GM12878 (cell line): ENCODE measurements at regions not wholly inside any gene's neighbourhood (a gene's known extent, or its start where the extent isn't known, plus 50 kb on each side); places are given as distances from the start of the nearest gene placed in this dataset.

ENCODE experiments used
- ATAC-seq: fragments of 200-7000 bp; cut with Tn5 transposase; 3 replicates; pipeline ENCODE4 v1.9.1; 2020; ENCODE audit warnings: mild to moderate bottlenecking, moderate library complexity
- BruUV-seq: library from RNA; stranded (reverse); fragments of 400-500 nt; replicated peaks from 2 replicates; lab custom pipeline; 2021; lab: Mats Ljungman, UMichigan
- CTCF ChIA-PET: fragments of 300-600 bp; sonication (Branson Sonifier 250); formaldehyde crosslinking; extraction: SDS; loops from one replicate; lab custom pipeline; 2021; ENCODE audit warnings: inconsistent platforms; lab: Yijun Ruan, JAX
- POLR2A ChIA-PET: fragments of 350-600 bp; formaldehyde crosslinking; extraction: SDS; loops from one replicate; lab custom pipeline; 2021; ENCODE audit warnings: inconsistent platforms; lab: Charles Lee
- RAD21 ChIA-PET: fragments of 300-600 bp; sonication (Branson Sonifier 250); formaldehyde crosslinking; loops from one replicate; lab custom pipeline; 2023; ENCODE audit warnings: antibody characterized with exemption; ENCODE audit not compliant: unreplicated experiment; lab: Charles Lee
- SMC1A ChIA-PET: fragments of 300-600 bp; sonication (Branson Sonifier 250); formaldehyde crosslinking; loops from one replicate; lab custom pipeline; 2023; ENCODE audit not compliant: unreplicated experiment, uncharacterized antibody; lab: Charles Lee
- DNase-seq: peaks from one replicate; pipeline ENCODE4 v3.0.0-alpha.2; 2011; ENCODE audit warnings: low read depth, low spot score
- FAIRE-seq: peaks from 3 replicates; lab custom pipeline; 2011; peaks lifted over from hg19 to GRCh38; lab: Jason Lieb, UNC
- H2AFZ ChIP-seq: 2 replicates; pipeline ENCODE4 v1.6.0; 2011; ENCODE audit warnings: low read depth, low read length, control low read depth; ENCODE audit not compliant: control insufficient read depth
- H3K27ac ChIP-seq: 2 replicates; pipeline ENCODE4 v1.5.1; 2011; ENCODE audit warnings: control low read depth; ENCODE audit not compliant: control insufficient read depth, insufficient read depth
- H3K27me3 ChIP-seq, 2 experiments: replicated peaks in 1 of 2; 2 replicates each; pipeline versions ENCODE4 v1.6.0 to v1.6.1; 2011; ENCODE audit warnings: low read length in 1 of 2; ENCODE audit not compliant: control insufficient read depth in 2 of 2, insufficient read depth in 2 of 2
- H3K36me3 ChIP-seq, 2 experiments: 2 replicates each; pipeline ENCODE4 v1.5.1; 2011; ENCODE audit warnings: low read length in 1 of 2; ENCODE audit not compliant: control insufficient read depth in 2 of 2, insufficient read depth in 2 of 2
- H3K4me1 ChIP-seq: 2 replicates; pipeline ENCODE4 v1.6.1; 2011; ENCODE audit warnings: mild to moderate bottlenecking, low read length, moderate library complexity, mixed read lengths; ENCODE audit not compliant: control insufficient read depth, insufficient read depth
- H3K4me2 ChIP-seq: 2 replicates; pipeline ENCODE4 v1.6.0; 2011; ENCODE audit warnings: control low read depth; ENCODE audit not compliant: control insufficient read depth, insufficient read depth
- H3K4me3 ChIP-seq: fragments of 200-600 bp; sonication (generic); 2 replicates; pipeline ENCODE4 v1.5.1; 2016
- H3K79me2 ChIP-seq: 2 replicates; pipeline ENCODE4 v1.6.0; 2011; ENCODE audit warnings: low read length; ENCODE audit not compliant: control insufficient read depth, insufficient read depth
- H3K9ac ChIP-seq: 2 replicates; pipeline ENCODE4 v1.8.0; 2011; ENCODE audit warnings: low read length, control low read depth, mixed read lengths; ENCODE audit not compliant: control insufficient read depth, insufficient read depth
- H3K9me3 ChIP-seq: replicated peaks from 3 replicates; pipeline ENCODE4 v1.5.1; 2011; ENCODE audit warnings: mild to moderate bottlenecking, low read length; ENCODE audit not compliant: control insufficient read depth, insufficient read depth
- H4K20me1 ChIP-seq: 2 replicates; pipeline ENCODE4 v1.6.0; 2011; ENCODE audit not compliant: control insufficient read depth, insufficient read depth
- ATF7 ChIP-seq: fragments of 450-650 bp; IDR thresholded peaks from 2 replicates; pipeline ENCODE4 v1.6.1; 2016; ENCODE audit warnings: low read depth, mild to moderate bottlenecking
- BRCA1 ChIP-seq: IDR thresholded peaks from 2 replicates; pipeline ENCODE4 v1.6.1; 2011; ENCODE audit warnings: low read depth, low read length, improper control_type of control experiment
- EZH2 ChIP-seq: IDR thresholded peaks from 2 replicates; pipeline ENCODE4 v1.6.1; 2012; ENCODE audit warnings: low read depth, mild to moderate bottlenecking, control low read depth, inconsistent platforms, low read length, borderline replicate concordance; ENCODE audit not compliant: control insufficient read depth
- HDAC2 ChIP-seq: fragments of 200-600 bp; sonication (generic); IDR thresholded peaks from 2 replicates; pipeline ENCODE4 v1.6.1; 2017
- RAD51 ChIP-seq: fragments of 450-650 bp; IDR thresholded peaks from 2 replicates; pipeline ENCODE4 v1.6.1; 2016; ENCODE audit warnings: moderate library complexity, mild to moderate bottlenecking, inconsistent platforms
- SMARCA5 ChIP-seq: fragments of 450-650 bp; IDR thresholded peaks from 2 replicates; pipeline ENCODE4 v1.6.1; 2017; ENCODE audit warnings: mild to moderate bottlenecking
- SRF ChIP-seq, 2 experiments: IDR thresholded peaks; 2 replicates each; pipeline ENCODE4 v1.6.1; 2011; ENCODE audit warnings: low read depth in 2 of 2, low read length in 2 of 2, mild to moderate bottlenecking in 1 of 2, moderate library complexity in 1 of 2
- ZNF24 ChIP-seq: fragments of 450-650 bp; IDR thresholded peaks from 2 replicates; pipeline ENCODE4 v1.6.1; 2017; ENCODE audit warnings: antibody characterized with exemption, mild to moderate bottlenecking
- WGBS: methylation state at CpG from one replicate; pipeline ENCODE4 v1.1.6; 2016; ENCODE audit warnings: low lambda C conversion rate; ENCODE audit not compliant: insufficient replicate concordance, insufficient coverage; ENCODE audit errors: missing lambda C conversion rate; 5-methylcytosine and 5-hydroxymethylcytosine counted together
- in situ Hi-C: fragments of 300-500 bp; cut with MboI; formaldehyde crosslinking; loops from 9 replicates; pipeline ENCODE4 v1.14.3; 2018; ENCODE audit warnings: mixed read lengths
- intact Hi-C: fragments of 100-400 bp; cut with micrococcal nuclease; formaldehyde crosslinking; loops from one replicate; pipeline ENCODE4 v1.14.2; 2022; ENCODE audit not compliant: unreplicated experiment
- TF ChIP-seq, protein P1 (sequence below): fragments of 450-650 bp; IDR thresholded peaks from 2 replicates; pipeline ENCODE4 v1.6.1; 2016; ENCODE audit warnings: mild to moderate bottlenecking
- TF ChIP-seq, protein P2 (sequence below): fragments of 450-650 bp; formaldehyde crosslinking; IDR thresholded peaks from 2 replicates; pipeline ENCODE4 v1.5.0; 2022; ENCODE audit warnings: mild to moderate bottlenecking, missing genetic modification characterization
- TF ChIP-seq, protein P3 (sequence below): IDR thresholded peaks from 2 replicates; pipeline ENCODE4 v1.6.1; 2011; ENCODE audit warnings: borderline replicate concordance, low read depth, mild to moderate bottlenecking, moderate library complexity, mixed read lengths, low read length; ENCODE audit not compliant: insufficient read depth; ENCODE audit errors: extremely low read length

DNA sequence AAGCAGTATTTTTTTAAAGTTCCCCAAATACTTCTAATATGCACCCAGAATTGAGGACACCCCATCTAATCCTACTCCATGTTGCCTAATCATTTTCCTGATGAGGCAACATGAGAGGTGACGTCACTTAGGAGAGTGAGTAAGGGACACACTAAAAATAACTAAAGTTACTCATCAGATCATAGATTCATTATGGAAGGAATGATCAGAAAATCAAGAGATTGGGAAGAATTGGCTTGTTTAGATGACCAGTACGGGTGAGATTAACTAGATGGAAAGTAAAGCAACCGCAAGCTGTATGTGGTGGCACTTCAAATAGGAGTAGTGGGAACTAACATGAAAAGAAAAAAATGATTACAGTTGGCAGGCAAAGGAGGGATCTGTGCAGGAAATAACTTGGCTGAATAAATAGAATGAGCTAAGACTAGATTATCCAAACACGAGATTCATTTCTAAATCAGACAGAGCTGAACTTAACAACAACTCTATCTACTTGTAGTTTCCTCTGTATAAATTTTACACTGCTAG is 61.4 kb upstream of the CXADR start:
- H4K20me1 ChIP-seq = no peaks in the 10 kb centered on the region
- H3K4me2 ChIP-seq = no peak overlapping the region
- no peak overlapping the region for H3K4me3 ChIP-seq
- no peak for FAIRE-seq
- ChIA-PET CTCF (no interaction called here), RAD21 (no interaction called here), POLR2A (no interaction called here), SMC1A (interaction anchor here (0.6 kb wide), 1 partner anchor 75 kb away, joined by 4 read pairs; no protein-coding TSS in a partner anchor)
- intact Hi-C loops = no loop called here
- no peaks in the 10 kb centered on the region for H3K36me3 ChIP-seq
- no peaks in the 10 kb centered on the region for H3K4me1 ChIP-seq
- 31% methylated on average over 4 of the region's 4 CpGs for WGBS
- no peak for DNase-seq
- in situ Hi-C loops = no loop called here
- no peaks in the 10 kb centered on the region for H3K9me3 ChIP-seq
- no peak overlapping the region for H2AFZ ChIP-seq
- H3K27me3 ChIP-seq = no peaks in the 10 kb centered on the region
- no peaks in the 10 kb centered on the region for H3K79me2 ChIP-seq
- H3K9ac ChIP-seq = no peak overlapping the region
- H3K27ac ChIP-seq = no peak overlapping the region
- TF ChIP-seq SMARCA5 = no peak
- ATAC-seq = no peak
- BruUV-seq = no TSS peak

DNA sequence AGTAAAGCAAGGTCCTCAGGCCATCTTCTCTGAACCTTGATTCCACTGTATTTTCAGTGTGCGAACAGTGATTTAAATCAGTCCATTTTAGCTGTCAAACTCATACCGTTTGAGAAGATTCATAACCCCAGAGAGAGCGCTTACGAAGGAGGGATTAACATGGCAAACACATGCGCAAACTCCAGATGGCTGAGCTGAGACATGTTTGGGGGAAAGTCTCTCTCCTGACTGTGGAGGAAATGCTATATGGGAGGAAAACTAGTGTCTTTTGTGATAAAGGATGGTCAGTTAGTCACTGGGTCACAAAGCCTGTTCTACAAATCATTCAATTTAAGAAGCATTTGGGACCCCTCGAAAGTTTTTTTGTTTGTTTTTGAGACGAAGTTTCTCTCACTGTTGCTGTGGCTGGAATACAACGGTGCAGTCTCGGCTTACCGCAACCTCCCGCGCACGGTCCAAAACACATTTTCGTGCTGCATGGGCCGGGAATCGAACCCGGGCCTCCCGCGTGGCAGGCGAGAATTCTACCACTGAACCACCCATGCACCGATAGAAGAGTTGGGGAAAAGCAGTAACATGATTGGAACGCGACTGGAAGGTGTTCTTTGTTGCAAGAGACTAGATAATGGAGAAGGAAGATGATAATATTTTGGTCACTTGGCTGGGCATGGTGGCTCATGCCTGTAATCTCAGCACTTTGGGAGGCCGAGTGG is 58.4 kb upstream of the CXADR start:
- RAD21 ChIA-PET = no interaction called here
- TF ChIP-seq EZH2 (no peak), SRF (IDR thresholded peaks at IDR 0.05; ENCODE audit: low read depth in 2 of 2, low read length in 2 of 2) (no peak), ZNF24 (0 out of 2 replicates have a peak, but pooled peaks have one; percentile 19), RAD51 (no peak), BRCA1 (no peak), HDAC2 (no peak), ATF7 (no peak)
- TF ChIP-seq, protein P1, sequence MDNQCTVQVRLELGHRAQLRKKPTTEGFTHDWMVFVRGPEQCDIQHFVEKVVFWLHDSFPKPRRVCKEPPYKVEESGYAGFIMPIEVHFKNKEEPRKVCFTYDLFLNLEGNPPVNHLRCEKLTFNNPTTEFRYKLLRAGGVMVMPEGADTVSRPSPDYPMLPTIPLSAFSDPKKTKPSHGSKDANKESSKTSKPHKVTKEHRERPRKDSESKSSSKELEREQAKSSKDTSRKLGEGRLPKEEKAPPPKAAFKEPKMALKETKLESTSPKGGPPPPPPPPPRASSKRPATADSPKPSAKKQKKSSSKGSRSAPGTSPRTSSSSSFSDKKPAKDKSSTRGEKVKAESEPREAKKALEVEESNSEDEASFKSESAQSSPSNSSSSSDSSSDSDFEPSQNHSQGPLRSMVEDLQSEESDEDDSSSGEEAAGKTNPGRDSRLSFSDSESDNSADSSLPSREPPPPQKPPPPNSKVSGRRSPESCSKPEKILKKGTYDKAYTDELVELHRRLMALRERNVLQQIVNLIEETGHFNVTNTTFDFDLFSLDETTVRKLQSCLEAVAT = no peak
- TF ChIP-seq, protein P2, sequence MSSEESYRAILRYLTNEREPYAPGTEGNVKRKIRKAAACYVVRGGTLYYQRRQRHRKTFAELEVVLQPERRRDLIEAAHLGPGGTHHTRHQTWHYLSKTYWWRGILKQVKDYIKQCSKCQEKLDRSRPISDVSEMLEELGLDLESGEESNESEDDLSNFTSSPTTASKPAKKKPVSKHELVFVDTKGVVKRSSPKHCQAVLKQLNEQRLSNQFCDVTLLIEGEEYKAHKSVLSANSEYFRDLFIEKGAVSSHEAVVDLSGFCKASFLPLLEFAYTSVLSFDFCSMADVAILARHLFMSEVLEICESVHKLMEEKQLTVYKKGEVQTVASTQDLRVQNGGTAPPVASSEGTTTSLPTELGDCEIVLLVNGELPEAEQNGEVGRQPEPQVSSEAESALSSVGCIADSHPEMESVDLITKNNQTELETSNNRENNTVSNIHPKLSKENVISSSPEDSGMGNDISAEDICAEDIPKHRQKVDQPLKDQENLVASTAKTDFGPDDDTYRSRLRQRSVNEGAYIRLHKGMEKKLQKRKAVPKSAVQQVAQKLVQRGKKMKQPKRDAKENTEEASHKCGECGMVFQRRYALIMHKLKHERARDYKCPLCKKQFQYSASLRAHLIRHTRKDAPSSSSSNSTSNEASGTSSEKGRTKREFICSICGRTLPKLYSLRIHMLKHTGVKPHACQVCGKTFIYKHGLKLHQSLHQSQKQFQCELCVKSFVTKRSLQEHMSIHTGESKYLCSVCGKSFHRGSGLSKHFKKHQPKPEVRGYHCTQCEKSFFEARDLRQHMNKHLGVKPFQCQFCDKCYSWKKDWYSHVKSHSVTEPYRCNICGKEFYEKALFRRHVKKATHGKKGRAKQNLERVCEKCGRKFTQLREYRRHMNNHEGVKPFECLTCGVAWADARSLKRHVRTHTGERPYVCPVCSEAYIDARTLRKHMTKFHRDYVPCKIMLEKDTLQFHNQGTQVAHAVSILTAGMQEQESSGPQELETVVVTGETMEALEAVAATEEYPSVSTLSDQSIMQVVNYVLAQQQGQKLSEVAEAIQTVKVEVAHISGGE (CRISPR knock-in tag) = no peak
- TF ChIP-seq, protein P3, sequence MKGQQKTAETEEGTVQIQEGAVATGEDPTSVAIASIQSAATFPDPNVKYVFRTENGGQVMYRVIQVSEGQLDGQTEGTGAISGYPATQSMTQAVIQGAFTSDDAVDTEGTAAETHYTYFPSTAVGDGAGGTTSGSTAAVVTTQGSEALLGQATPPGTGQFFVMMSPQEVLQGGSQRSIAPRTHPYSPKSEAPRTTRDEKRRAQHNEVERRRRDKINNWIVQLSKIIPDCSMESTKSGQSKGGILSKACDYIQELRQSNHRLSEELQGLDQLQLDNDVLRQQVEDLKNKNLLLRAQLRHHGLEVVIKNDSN = no peak

More for the DNA sequence above, 58.4 kb upstream of the CXADR start:
- H3K27ac ChIP-seq = no peak overlapping the region
- ChIA-PET SMC1A (no interaction called here), POLR2A (no interaction called here), CTCF (no interaction called here)
- intact Hi-C loops (no loop called here), in situ Hi-C loops (no loop called here)
- WGBS = 6% methylated on average over 24 of the region's 24 CpGs
- H4K20me1 ChIP-seq = no peaks in the 10 kb centered on the region
- H3K9me3 ChIP-seq = no peaks in the 10 kb centered on the region
- BruUV-seq = no TSS peak
- peak; percentile 46; the same call in 2 of the 3 replicates for ATAC-seq
- no peak for FAIRE-seq
- no peaks in the 10 kb centered on the region for H3K27me3 ChIP-seq
- no peak for DNase-seq
- H3K4me3 ChIP-seq = no peak overlapping the region
- H3K4me1 ChIP-seq = no peaks in the 10 kb centered on the region
- H2AFZ ChIP-seq = no peak overlapping the region
- no peak overlapping the region for H3K9ac ChIP-seq
- no peaks in the 10 kb centered on the region for H3K36me3 ChIP-seq
- H3K79me2 ChIP-seq = no peaks in the 10 kb centered on the region
- no peak overlapping the region for H3K4me2 ChIP-seq
